GM21515 (cell line): ENCODE measurements at regions not wholly inside any gene's neighbourhood (a gene's known extent, or its start where the extent isn't known, plus 50 kb on each side); places are given as distances from the start of the nearest gene placed in this dataset.

Experiments
- ATAC-seq: cut with Tn5 transposase; IDR thresholded peaks from one replicate; pipeline ENCODE4 v1.9.1; 2021; ENCODE audit not compliant: unreplicated experiment

- no peak for ATAC-seq
Observed at GRCh38 chr1:67559222-67559700, 125.7 kb upstream of the GADD45A start.

GRCh38 chr1:67560580-67561255, 124.3 kb upstream of the GADD45A start:
- ATAC-seq = no peak

- peak; percentile 87 for ATAC-seq
Observed at GRCh38 chr1:67561704-67562113, 123.3 kb upstream of the GADD45A start.

DNA sequence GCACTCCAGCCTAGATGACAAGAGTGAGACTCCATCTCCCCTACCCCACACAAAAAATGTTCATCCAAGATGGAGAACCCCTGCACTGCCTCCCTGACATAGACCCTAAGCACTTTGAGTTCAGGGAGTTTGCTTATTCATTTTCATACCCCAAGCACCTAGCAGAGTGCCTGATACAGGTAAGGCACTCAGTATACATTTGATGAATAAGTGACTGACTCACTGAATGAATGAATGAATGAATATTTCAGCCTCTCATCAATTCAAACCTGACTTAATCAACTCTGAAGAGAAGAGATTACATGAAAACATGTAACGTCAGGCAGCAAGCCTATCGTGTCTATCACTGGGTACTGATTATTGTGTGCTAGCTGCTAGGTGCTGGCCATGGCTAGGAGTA, 121.3 kb upstream of the GADD45A start:
- no peak for ATAC-seq

- no peak for ATAC-seq
Observed at GRCh38 chr1:67564193-67564592, 120.8 kb upstream of the GADD45A start.

- ATAC-seq = no peak
Observed at GRCh38 chr1:67566803-67567377, 118.1 kb upstream of the GADD45A start.

GRCh38 chr1:67570486-67571143, 114.4 kb upstream of the GADD45A start:
- ATAC-seq = no peak

GRCh38 chr1:67571406-67571805, 113.6 kb upstream of the GADD45A start:
- no peak for ATAC-seq

DNA sequence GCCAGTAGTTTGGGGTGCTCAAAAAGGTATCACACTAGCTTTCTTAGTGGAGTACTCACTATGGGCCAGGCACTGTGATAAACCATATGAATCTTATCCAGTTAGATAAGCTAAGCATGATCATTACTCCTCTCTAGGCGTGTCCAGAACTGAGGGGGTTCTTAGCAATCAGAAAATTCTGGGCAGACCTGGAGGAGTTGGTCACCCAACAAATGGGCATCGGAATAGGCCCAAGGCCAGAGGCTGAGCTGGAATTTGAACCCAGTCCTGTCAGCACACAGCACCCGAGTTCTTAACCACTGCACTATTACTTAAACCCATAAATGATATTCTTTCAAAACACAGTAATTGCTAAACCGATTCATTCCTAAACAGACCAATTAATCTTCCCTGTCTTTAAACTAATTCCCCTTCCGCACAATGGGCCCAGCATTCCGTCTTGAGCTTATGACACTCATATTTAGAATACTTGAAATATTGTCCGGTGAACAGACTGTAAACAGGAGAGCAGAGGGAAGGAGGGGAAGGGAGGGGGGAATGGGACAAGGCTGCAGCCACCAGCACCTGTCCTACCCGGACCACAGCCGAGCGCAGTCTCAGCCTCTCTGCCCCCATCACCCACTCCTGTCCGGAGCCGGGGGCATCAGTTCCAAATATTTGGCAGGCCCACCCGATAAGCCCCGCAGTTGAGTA, 113.0 kb upstream of the GADD45A start:
- ATAC-seq = no peak

DNA sequence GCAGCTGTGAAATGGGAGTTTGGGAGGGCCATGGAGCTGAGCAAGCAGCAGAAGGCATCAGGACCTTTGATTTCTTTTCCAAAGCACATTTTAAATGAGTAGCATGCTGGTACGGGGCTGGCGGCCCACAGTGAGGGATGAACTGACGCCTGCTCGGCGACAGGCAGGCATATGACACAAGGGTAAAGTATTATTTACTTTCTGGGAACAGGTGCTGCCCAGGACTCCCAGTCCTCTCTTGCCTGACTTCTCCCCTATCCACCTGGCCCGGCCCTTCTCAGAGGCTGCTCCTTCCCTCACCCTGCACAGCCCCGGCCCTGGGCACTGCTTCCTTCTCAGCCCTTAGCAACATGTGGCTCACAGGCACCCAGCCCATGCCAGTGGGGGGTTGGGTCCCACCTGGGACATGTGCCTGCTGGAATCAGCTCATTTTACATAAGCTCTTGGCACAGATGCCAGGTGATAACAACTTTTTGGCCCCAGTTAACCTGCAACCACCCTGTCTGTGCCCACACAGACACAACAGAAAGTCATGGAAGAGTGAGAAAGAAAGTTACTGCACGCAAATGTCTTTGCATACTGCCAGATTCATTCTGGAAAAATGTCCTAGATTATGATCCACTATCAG, 112.3 kb upstream of the GADD45A start:
- ATAC-seq = no peak

- no peak for ATAC-seq
Observed at GRCh38 chr1:67573311-67573872, 111.6 kb upstream of the GADD45A start.

GRCh38 chr1:67574221-67574620, 110.8 kb upstream of the GADD45A start:
- ATAC-seq = no peak

DNA sequence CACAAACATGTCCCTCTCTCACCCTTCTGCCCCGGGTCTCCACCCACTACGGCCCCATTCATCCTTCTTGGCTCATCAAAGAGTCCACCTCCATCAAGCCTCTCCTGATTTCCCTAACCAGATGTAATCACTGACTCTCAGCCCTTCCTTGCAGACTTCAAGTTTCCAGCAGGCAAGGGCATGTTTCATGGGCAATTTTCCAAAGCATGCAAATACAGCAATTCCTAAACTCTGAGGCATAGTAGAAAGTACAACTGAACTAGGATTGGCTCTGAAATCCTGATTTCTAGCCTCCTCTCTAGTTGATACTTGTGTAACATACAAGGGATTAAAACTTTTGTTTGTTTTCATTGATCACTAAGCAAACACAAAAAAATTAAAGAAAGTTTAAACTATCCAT, 109.1 kb upstream of the GADD45A start:
- ATAC-seq = no peak

DNA sequence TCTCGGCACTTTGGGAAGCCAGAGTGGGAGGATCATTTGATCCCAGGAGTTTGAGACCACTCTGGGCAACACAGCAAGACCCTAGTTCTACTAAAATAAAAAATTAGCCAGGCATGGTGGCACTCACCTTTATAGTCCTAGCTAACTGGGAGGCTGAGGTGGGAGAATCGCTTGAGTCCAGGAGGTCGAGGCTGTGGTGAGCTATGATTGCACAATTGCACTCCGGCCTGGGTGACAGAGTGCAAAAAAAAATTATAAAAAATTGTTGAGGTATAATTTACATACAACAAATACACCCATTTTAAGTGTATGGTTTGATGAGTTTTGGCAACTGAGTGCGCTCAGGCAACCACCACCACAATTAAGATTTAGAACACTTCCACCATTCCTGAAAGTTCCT, 108.5 kb upstream of the GADD45A start:
- ATAC-seq = no peak

- no peak for ATAC-seq
Observed at GRCh38 chr1:67577646-67578045, 107.4 kb upstream of the GADD45A start.

GRCh38 chr1:67578397-67579020, 106.5 kb upstream of the GADD45A start:
- ATAC-seq = no peak

- no peak for ATAC-seq
Observed at GRCh38 chr1:67579623-67580394, 105.2 kb upstream of the GADD45A start.

DNA sequence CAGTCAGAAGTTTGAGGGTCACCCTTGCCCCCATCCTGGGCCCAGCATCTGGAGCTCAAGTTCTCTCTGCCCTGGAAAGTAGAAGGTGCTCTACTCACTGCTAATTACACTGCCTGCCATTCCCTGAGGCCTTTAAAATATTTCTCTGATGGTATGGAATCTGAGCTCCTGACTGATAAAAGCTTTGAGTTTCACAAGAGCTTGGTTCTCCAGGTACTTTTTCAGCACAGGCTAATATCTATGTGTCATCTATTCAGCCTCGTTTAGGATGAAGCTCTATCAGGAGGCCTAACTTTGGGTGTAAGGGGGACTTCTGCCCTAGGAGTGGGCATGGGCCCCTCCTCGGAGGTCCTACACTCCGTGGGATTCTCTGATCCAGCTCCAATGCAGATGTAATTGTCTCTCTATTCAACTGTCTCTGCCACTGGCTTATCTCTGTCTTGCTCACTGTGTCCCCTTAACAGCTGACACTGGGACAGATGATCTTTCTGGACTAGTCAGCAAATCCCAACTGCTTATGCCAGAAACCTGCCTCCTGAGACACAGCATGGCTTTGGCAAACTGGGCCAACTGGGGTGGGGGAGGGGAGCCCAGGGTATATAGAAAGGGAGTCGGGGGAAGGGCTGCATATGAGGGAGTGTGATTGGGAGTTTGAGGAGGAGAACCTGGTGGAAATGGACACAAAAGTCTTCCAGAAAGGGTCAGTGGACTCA, 104.2 kb upstream of the GADD45A start:
- no peak for ATAC-seq
